SH-SY5Y (cell line): ENCODE measurements at regions not wholly inside any gene's neighbourhood (a gene's known extent, or its start where the extent isn't known, plus 50 kb on each side); places are given as distances from the start of the nearest gene placed in this dataset.

Experiments used
- GATA2 ChIP-seq: IDR thresholded peaks from 2 replicates; pipeline ENCODE4 v1.6.1; 2011; ENCODE audit warnings: mild to moderate bottlenecking, low read depth, low read length
- GATA3 ChIP-seq: IDR thresholded peaks from 2 replicates; pipeline ENCODE4 v1.6.1; 2011; ENCODE audit warnings: low read depth, mild to moderate bottlenecking, low read length, moderate library complexity

- TF ChIP-seq GATA3 (no peak), GATA2 (no peak)
These were observed 72.4 kb upstream of the UNC5A start for GRCh38 chr5:176737746-176738636.

- no peak for TF ChIP-seq GATA3
- no peak for TF ChIP-seq GATA2
These were observed 71.6 kb upstream of the UNC5A start for GRCh38 chr5:176738637-176739250.

GRCh38 chr5:176739461-176740051 is 70.8 kb upstream of the UNC5A start:
- TF ChIP-seq GATA2 (no peak), GATA3 (no peak)

GRCh38 chr5:176740131-176740701 is 70.1 kb upstream of the UNC5A start:
- TF ChIP-seq GATA2 (no peak), GATA3 (no peak)

GRCh38 chr5:176740702-176741496 is 69.5 kb upstream of the UNC5A start:
- TF ChIP-seq GATA3: no peak
- no peak for TF ChIP-seq GATA2

GRCh38 chr5:176741561-176742211 is 68.7 kb upstream of the UNC5A start:
- no peak for TF ChIP-seq GATA2
- no peak for TF ChIP-seq GATA3

- TF ChIP-seq GATA2: no peak
- no peak for TF ChIP-seq GATA3
These were observed 67.9 kb upstream of the UNC5A start for GRCh38 chr5:176742246-176743105.

GRCh38 chr5:176743136-176743861 is 67.1 kb upstream of the UNC5A start:
- TF ChIP-seq GATA3 (no peak), GATA2 (no peak)

GRCh38 chr5:176743868-176744583 is 66.3 kb upstream of the UNC5A start:
- TF ChIP-seq GATA2 (no peak), GATA3 (no peak)

- TF ChIP-seq GATA3: no peak
- no peak for TF ChIP-seq GATA2
These were observed 65.8 kb upstream of the UNC5A start for GRCh38 chr5:176744584-176744965.

- TF ChIP-seq GATA3: no peak
- no peak for TF ChIP-seq GATA2
These were observed 62.7 kb upstream of the UNC5A start for GRCh38 chr5:176747670-176748072.
